Heart left ventricle (tissue), 16 donors: ENCODE measurements at regions not wholly inside any gene's neighbourhood (a gene's known extent, or its start where the extent isn't known, plus 50 kb on each side); places are given as distances from the start of the nearest gene placed in this dataset.

Experiments used
- ATAC-seq, 4 donors: fragments of 200-7000 bp; cut with Tn5 transposase; one replicate each; pipeline ENCODE4 v1.9.1; 2020 to 2022; ENCODE audit warnings: moderate library complexity in 4 of 4, mild to moderate bottlenecking in 3 of 4, moderate number of reproducible peaks in 1 of 4
- DNase-seq, 5 donors: peaks; one replicate each; pipeline ENCODE4 v3.0.0-alpha.2; 2020
- H3K27ac ChIP-seq, 12 donors: fragments of 200-600 bp; sonication (generic) in 4 of 12; one replicate each; pipeline versions ENCODE4 v1.5.0 to v1.8.0; 2016 to 2022; ENCODE audit warnings: mild to moderate bottlenecking in 2 of 12
- H3K27me3 ChIP-seq, 9 donors: fragments of 200-600 bp; sonication (generic) in 2 of 9; one replicate each; pipeline versions ENCODE4 v1.5.1 to v1.8.0; 2016 to 2022; ENCODE audit warnings: mild to moderate bottlenecking in 3 of 9
- H3K36me3 ChIP-seq, 9 donors: fragments of 200-600 bp; sonication (generic) in 2 of 9; one replicate each; pipeline versions ENCODE4 v1.5.0 to v1.8.0; 2018 to 2022; ENCODE audit warnings: mild to moderate bottlenecking in 2 of 9
- H3K4me1 ChIP-seq, 12 donors: fragments of 200-600 bp; sonication (generic) in 4 of 12; one replicate each; pipeline versions ENCODE4 v1.5.0 to v1.8.0; 2016 to 2022; ENCODE audit warnings: mild to moderate bottlenecking in 3 of 12
- H3K4me3 ChIP-seq, 12 donors: fragments of 200-600 bp; sonication (generic) in 4 of 12; one replicate each; pipeline versions ENCODE4 v1.5.0 to v1.8.0; 2017 to 2022; ENCODE audit warnings: mild to moderate bottlenecking in 9 of 12, moderate library complexity in 4 of 12
- H3K9me3 ChIP-seq, 12 donors: fragments of 200-600 bp; sonication (generic) in 4 of 12; one replicate each; pipeline versions ENCODE4 v1.5.0 to v1.8.0; 2016 to 2022; ENCODE audit warnings: mild to moderate bottlenecking in 1 of 12
- POLR2A ChIP-seq, 2 donors: fragments of 450-650 bp; IDR thresholded peaks; one replicate each; pipeline ENCODE4 v1.6.1; 2017; ENCODE audit warnings: antibody characterized with exemption in 2 of 2, mild to moderate bottlenecking in 2 of 2, moderate library complexity in 2 of 2
- WGBS, 4 donors: extraction: QIAGEN DNeasy Blood & Tissue Kit in 2 of 4; methylation state at CpG; one replicate each; pipeline versions ENCODE4 v1.1.5 to v1.1.7; 2013 to 2018; 5-methylcytosine and 5-hydroxymethylcytosine counted together
- intact Hi-C, 10 donors: fragments of 100-400 bp; cut with DNase I; formaldehyde crosslinking; loops; one replicate each; pipeline versions ENCODE4 v1.11.1 to v1.14.2; 2022
- TF ChIP-seq, protein P1 (sequence below), 12 donors: fragments of 200-600 bp; sonication (generic) in 4 of 12; IDR thresholded peaks; one replicate each; pipeline versions ENCODE4 v1.5.0 to v1.8.0; 2018 to 2022; ENCODE audit warnings: antibody characterized with exemption in 12 of 12, mild to moderate bottlenecking in 5 of 12
- donor health status: ischemic (EF 13 %, LVEDD 7.1; RV severe dilation, severe dysfunction).
- donor health status: healthy with polysubstance abuse.
- donor health status: DM: no; HTN: yes; CAD: no.
- donor health status: DM: no; HTN: no; CAD: no.
- donor health status: ischemic (EF 25% LVEDD 6.9; RV normal size, moderate dysfunction).
- donor health status: ischemic (EF 25% LVEDD 5.7; RV mildly dilated, moderate dysfunction).
- donor health status: healthy.
- donor health status: DM: yes; HTN: yes; CAD: no.
- donor health status: ischemic (EF 35%, LVEDD 5.7; RV mildly dilated, moderate dysfunction).
- donor health status: nonischemic (EF 11% LVEDD 7.7; RV severe dilation, severe dysfunction).
- donor health status: DM: yes; HTN: yes; CAD: no.
- donor health status: PGD.
- donor health status: ischemic (EF 29% LVEDD 5.4; RV normal size, mild dysfunction).
- donor health status: nonischemic (EF 23%, LVEDD 6.1; RV moderate dilation, normal function).

GRCh38 chr16:55015181-55015913 lies 84.7 kb downstream of the IRX5 start:
- intact Hi-C loops, result no loop called here
- ATAC-seq (no peak), DNase-seq (no peak)
- Histone ChIP-seq H3K27me3 (peaks cover 0 to 4% (median 0%) of the 10 kb centered on the region in 9 donors), H3K4me3 (no peak overlapping the region), H3K36me3 (no peaks in the 10 kb centered on the region), H3K4me1 (no peaks in the 10 kb centered on the region), H3K9me3 (peaks cover 0 to 2% (median 0%) of the 10 kb centered on the region in 12 donors), H3K27ac (no peak overlapping the region)
- no peak for TF ChIP-seq POLR2A (IDR thresholded peaks at IDR 0.05)
- TF ChIP-seq, protein P1, sequence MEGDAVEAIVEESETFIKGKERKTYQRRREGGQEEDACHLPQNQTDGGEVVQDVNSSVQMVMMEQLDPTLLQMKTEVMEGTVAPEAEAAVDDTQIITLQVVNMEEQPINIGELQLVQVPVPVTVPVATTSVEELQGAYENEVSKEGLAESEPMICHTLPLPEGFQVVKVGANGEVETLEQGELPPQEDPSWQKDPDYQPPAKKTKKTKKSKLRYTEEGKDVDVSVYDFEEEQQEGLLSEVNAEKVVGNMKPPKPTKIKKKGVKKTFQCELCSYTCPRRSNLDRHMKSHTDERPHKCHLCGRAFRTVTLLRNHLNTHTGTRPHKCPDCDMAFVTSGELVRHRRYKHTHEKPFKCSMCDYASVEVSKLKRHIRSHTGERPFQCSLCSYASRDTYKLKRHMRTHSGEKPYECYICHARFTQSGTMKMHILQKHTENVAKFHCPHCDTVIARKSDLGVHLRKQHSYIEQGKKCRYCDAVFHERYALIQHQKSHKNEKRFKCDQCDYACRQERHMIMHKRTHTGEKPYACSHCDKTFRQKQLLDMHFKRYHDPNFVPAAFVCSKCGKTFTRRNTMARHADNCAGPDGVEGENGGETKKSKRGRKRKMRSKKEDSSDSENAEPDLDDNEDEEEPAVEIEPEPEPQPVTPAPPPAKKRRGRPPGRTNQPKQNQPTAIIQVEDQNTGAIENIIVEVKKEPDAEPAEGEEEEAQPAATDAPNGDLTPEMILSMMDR (IDR thresholded peaks at IDR 0.05), result no peak
- 78 to 84% (median 80%) methylated on average over 10 of the region's 10 CpGs for WGBS, 4 donors

GRCh38 chr16:55016515-55016914 lies 85.8 kb downstream of the IRX5 start:
- Histone ChIP-seq H3K27ac (no peak overlapping the region), H3K9me3 (peaks cover 0 to 10% (median under 1%) of the 10 kb centered on the region in 12 donors), H3K27me3 (peaks cover 0 to 8% (median 0%) of the 10 kb centered on the region in 9 donors), H3K4me1 (no peaks in the 10 kb centered on the region), H3K4me3 (no peak overlapping the region), H3K36me3 (no peaks in the 10 kb centered on the region)
- 69 to 77% (median 73%) methylated on average over 9 of the region's 9 CpGs for WGBS, 4 donors
- intact Hi-C loops, result no loop called here
- ATAC-seq, result no peak
- TF ChIP-seq POLR2A (IDR thresholded peaks at IDR 0.05), result no peak
- TF ChIP-seq, protein P1 (IDR thresholded peaks at IDR 0.05), result no peak
- DNase-seq, result no peak

GRCh38 chr16:55017321-55017720 lies 86.7 kb downstream of the IRX5 start:
- Histone ChIP-seq H3K9me3 (peaks cover 0 to 10% (median 2%) of the 10 kb centered on the region in 12 donors), H3K27me3 (peaks cover 0 to 11% (median 0%) of the 10 kb centered on the region in 9 donors), H3K36me3 (no peaks in the 10 kb centered on the region), H3K4me1 (no peaks in the 10 kb centered on the region), H3K27ac (no peak overlapping the region), H3K4me3 (no peak overlapping the region)
- ATAC-seq, result no peak
- TF ChIP-seq, protein P1 (IDR thresholded peaks at IDR 0.05), result no peak
- TF ChIP-seq POLR2A (IDR thresholded peaks at IDR 0.05), result no peak
- no peak for DNase-seq
- intact Hi-C loops, result no loop called here
- WGBS, 4 donors, result 60 to 63% (median 62%) methylated on average over 6 of the region's 6 CpGs

GRCh38 chr16:55018881-55019280 lies 88.2 kb downstream of the IRX5 start:
- no peak for DNase-seq
- 74 to 85% (median 83%) methylated on average over 20 to 24 of the region's 24 CpGs for WGBS, 4 donors

More at GRCh38 chr16:55018881-55019280, 88.2 kb downstream of the IRX5 start:
- H3K27me3 ChIP-seq, result peaks cover 0 to 11% (median 0%) of the 10 kb centered on the region in 9 donors
- no peaks in the 10 kb centered on the region for H3K36me3 ChIP-seq
- peaks cover 0 to 10% (median 2%) of the 10 kb centered on the region in 12 donors for H3K9me3 ChIP-seq
- ATAC-seq, result peak in 3 of 4 donors; percentile 18 to 49 (median 46)
- no peak overlapping the region for H3K4me3 ChIP-seq
- H3K4me1 ChIP-seq, result no peaks in the 10 kb centered on the region
- no peak overlapping the region for H3K27ac ChIP-seq
- intact Hi-C loops, result no loop called here
- TF ChIP-seq, protein P1 (IDR thresholded peaks at IDR 0.05), result no peak
- no peak for TF ChIP-seq POLR2A (IDR thresholded peaks at IDR 0.05)
